AG04450 (cell line): ENCODE measurements at regions not wholly inside any gene's neighbourhood (a gene's known extent, or its start where the extent isn't known, plus 50 kb on each side); places are given as distances from the start of the nearest gene placed in this dataset.

Experiments used
- CTCF ChIA-PET: fragments of 300-600, 350-600 bp; formaldehyde crosslinking; extraction: SDS; loops from one replicate; lab custom pipeline; 2022; ENCODE audit warnings: antibody characterized with exemption, inconsistent platforms; lab: Charles Lee
- POLR2A ChIA-PET: fragments of 350-600 bp; formaldehyde crosslinking; extraction: SDS; loops from one replicate; lab custom pipeline; 2021; ENCODE audit warnings: antibody characterized with exemption, inconsistent platforms; lab: Yijun Ruan, JAX
- DNase-seq: peaks from one replicate; pipeline ENCODE4 v3.0.0-alpha.2; 2011; ENCODE audit warnings: low read depth, low spot score
- H3K27ac ChIP-seq: one replicate; pipeline ENCODE4 v1.5.1; 2012; ENCODE audit warnings: low read depth, low read length, control low read depth
- H3K27me3 ChIP-seq: one replicate; pipeline ENCODE4 v1.6.0; 2012; ENCODE audit warnings: low read length; ENCODE audit not compliant: control insufficient read depth, insufficient read depth
- H3K4me3 ChIP-seq: 2 replicates; pipeline ENCODE4 v1.5.1; 2011; ENCODE audit warnings: mild to moderate bottlenecking, low read depth, low read length, control low read depth
- H3K9me3 ChIP-seq: 2 replicates; pipeline ENCODE4 v1.5.1; 2012; ENCODE audit warnings: low read length; ENCODE audit not compliant: control insufficient read depth, insufficient read depth
- CTCF ChIP-seq: IDR thresholded peaks from 2 replicates; pipeline ENCODE4 v1.5.1; 2011; ENCODE audit warnings: low read depth, low read length, control low read depth, inconsistent platforms

GRCh38 chr3:35394905-35395304 is 244.4 kb upstream of the ARPP21 start:
- no peaks in the 10 kb centered on the region for H3K27me3 ChIP-seq
- H3K9me3 ChIP-seq, result peaks cover 25% of the 10 kb centered on the region
- no peak overlapping the region for H3K27ac ChIP-seq
- DNase-seq, result no peak
- POLR2A ChIA-PET, result no interaction called here
- CTCF ChIA-PET, result no interaction called here
- TF ChIP-seq CTCF, result no peak
- H3K4me3 ChIP-seq, result no peak overlapping the region

DNA sequence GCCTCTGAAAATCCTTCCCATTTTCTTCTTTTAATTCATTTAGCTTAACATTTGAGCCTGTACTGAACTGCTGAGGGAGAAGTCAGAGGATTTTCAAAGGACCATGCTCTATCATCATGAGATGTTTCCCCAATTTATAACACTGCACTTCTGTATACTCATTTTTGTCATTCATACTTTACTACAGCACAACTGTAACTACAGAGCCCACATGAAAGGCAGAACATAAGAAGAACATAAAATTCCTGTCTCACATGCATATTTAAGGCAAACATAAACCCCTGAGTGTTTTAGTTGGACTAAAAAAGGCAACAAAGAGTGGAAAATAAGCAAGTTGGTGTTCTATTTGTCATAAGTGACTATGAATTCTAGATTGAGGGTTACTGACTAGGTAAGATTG is 237.7 kb upstream of the ARPP21 start:
- peaks cover 7% of the 10 kb centered on the region for H3K9me3 ChIP-seq
- no peak for DNase-seq
- ChIA-PET POLR2A (no interaction called here), CTCF (no interaction called here)
- no peaks in the 10 kb centered on the region for H3K27me3 ChIP-seq
- H3K27ac ChIP-seq, result no peak overlapping the region
- TF ChIP-seq CTCF, result no peak
- H3K4me3 ChIP-seq, result no peak overlapping the region

- no peak for DNase-seq
- Histone ChIP-seq H3K9me3 (no peaks in the 10 kb centered on the region; the same call in 1 of the 2 replicates), H3K27me3 (no peaks in the 10 kb centered on the region), H3K4me3 (no peak overlapping the region), H3K27ac (no peak overlapping the region)
- ChIA-PET CTCF (no interaction called here), POLR2A (no interaction called here)
- TF ChIP-seq CTCF, result no peak
Observed at GRCh38 chr3:35404571-35404970, 234.8 kb upstream of the ARPP21 start.

- H3K27ac ChIP-seq, result no peak overlapping the region
- POLR2A ChIA-PET, result no interaction called here
- no peak for TF ChIP-seq CTCF
- no peaks in the 10 kb centered on the region for H3K27me3 ChIP-seq
- no peak for DNase-seq
- no peak overlapping the region for H3K4me3 ChIP-seq
- CTCF ChIA-PET, result no interaction called here
- no peaks in the 10 kb centered on the region; the same call in 1 of the 2 replicates for H3K9me3 ChIP-seq
Observed at GRCh38 chr3:35408882-35409281, 230.4 kb upstream of the ARPP21 start.

DNA sequence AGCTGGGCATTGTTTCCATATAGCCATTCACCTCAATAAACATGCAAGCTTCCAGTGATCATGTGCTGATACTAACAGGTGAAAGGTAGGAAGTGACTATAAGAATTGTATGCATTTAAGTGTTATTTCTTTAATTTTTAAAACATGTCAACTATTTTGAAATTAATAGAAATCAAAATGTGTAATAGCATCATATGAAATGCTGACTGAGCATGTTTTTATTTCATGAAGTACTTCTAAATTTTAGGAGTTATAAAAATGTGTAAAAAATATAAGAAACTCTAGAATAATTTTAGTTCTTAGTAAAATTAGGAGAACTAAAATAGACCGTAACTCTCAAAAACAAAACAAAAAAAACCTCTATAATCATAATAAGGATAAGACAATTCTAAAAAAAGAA is 229.3 kb upstream of the ARPP21 start:
- Histone ChIP-seq H3K27ac (no peak overlapping the region), H3K4me3 (no peak overlapping the region), H3K27me3 (no peaks in the 10 kb centered on the region), H3K9me3 (no peaks in the 10 kb centered on the region; the same call in 1 of the 2 replicates)
- TF ChIP-seq CTCF, result no peak
- no peak for DNase-seq
- CTCF ChIA-PET, result no interaction called here
- POLR2A ChIA-PET, result no interaction called here
